Endothelial cell (in vitro differentiated cells): ENCODE measurements at regions not wholly inside any gene's neighbourhood (a gene's known extent, or its start where the extent isn't known, plus 50 kb on each side); places are given as distances from the start of the nearest gene placed in this dataset.

ENCODE experiments used
- DNase-seq: peaks from one replicate; pipeline ENCODE4 v3.0.0; 2021; ENCODE audit warnings: low spot score
- H3K27ac Mint-ChIP-seq: one replicate; pipeline ENCODE4 v1.8.0; 2021; ENCODE audit warnings: mixed read lengths, inconsistent platforms; ENCODE audit not compliant: unreplicated experiment
- H3K27me3 Mint-ChIP-seq: one replicate; pipeline ENCODE4 v1.8.0; 2021; ENCODE audit warnings: mild to moderate bottlenecking, moderate library complexity, mixed read lengths, inconsistent platforms; ENCODE audit not compliant: unreplicated experiment
- H3K36me3 Mint-ChIP-seq: one replicate; pipeline ENCODE4 v1.8.0; 2021; ENCODE audit warnings: mild to moderate bottlenecking, low read depth, mixed read lengths, inconsistent platforms; ENCODE audit not compliant: unreplicated experiment
- H3K4me1 Mint-ChIP-seq: one replicate; pipeline ENCODE4 v1.8.0; 2021; ENCODE audit warnings: mild to moderate bottlenecking, mixed read lengths, inconsistent platforms; ENCODE audit not compliant: unreplicated experiment
- H3K4me3 Mint-ChIP-seq: one replicate; pipeline ENCODE4 v1.8.0; 2021; ENCODE audit warnings: mild to moderate bottlenecking, mixed read lengths, inconsistent platforms; ENCODE audit not compliant: unreplicated experiment
- H3K9me3 Mint-ChIP-seq: one replicate; pipeline ENCODE4 v1.8.0; 2021; ENCODE audit warnings: mixed read lengths, inconsistent platforms; ENCODE audit not compliant: unreplicated experiment
- CTCF ChIP-seq: fragments of 200-600 bp; sonication (generic); IDR thresholded peaks from one replicate; pipeline ENCODE4 v1.5.0; 2021; ENCODE audit warnings: antibody characterized with exemption; ENCODE audit not compliant: unreplicated experiment

GRCh38 chr17:6304894-6305612, 129.9 kb downstream of the AIPL1 start:
- no peak overlapping the region for H3K27ac Mint-ChIP-seq
- no peaks in the 10 kb centered on the region for H3K36me3 Mint-ChIP-seq
- no peak for DNase-seq
- peaks cover 3% of the 10 kb centered on the region for H3K27me3 Mint-ChIP-seq
- no peak for TF ChIP-seq CTCF
- H3K4me3 Mint-ChIP-seq: no peak overlapping the region
- no peaks in the 10 kb centered on the region for H3K4me1 Mint-ChIP-seq
- H3K9me3 Mint-ChIP-seq: no peaks in the 10 kb centered on the region

DNA sequence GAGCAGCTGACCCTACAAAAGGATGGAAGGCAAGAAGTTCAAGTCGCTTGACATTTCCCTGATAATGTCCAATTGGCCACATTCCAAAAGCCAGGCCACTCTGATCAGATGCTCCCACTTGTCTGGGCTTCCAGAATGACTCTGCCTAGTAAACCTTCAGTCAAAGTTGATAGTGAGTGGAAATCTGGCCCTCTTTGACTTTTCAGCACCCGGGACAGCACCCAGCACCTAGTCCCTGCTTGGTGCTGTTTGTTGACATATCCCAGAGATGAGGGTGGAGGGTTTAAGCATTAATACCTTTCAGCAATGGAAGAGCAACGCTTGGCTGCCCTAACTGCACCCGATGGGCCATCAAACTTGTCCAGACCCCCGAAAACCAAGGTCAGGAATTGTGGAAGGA, 131.3 kb downstream of the AIPL1 start:
- peak; percentile 63 for DNase-seq
- H3K27ac Mint-ChIP-seq: no peak overlapping the region
- no peak for TF ChIP-seq CTCF
- no peak overlapping the region for H3K4me3 Mint-ChIP-seq
- H3K36me3 Mint-ChIP-seq: no peaks in the 10 kb centered on the region
- H3K9me3 Mint-ChIP-seq: no peaks in the 10 kb centered on the region
- H3K4me1 Mint-ChIP-seq: no peaks in the 10 kb centered on the region
- H3K27me3 Mint-ChIP-seq: peaks cover 3% of the 10 kb centered on the region

DNA sequence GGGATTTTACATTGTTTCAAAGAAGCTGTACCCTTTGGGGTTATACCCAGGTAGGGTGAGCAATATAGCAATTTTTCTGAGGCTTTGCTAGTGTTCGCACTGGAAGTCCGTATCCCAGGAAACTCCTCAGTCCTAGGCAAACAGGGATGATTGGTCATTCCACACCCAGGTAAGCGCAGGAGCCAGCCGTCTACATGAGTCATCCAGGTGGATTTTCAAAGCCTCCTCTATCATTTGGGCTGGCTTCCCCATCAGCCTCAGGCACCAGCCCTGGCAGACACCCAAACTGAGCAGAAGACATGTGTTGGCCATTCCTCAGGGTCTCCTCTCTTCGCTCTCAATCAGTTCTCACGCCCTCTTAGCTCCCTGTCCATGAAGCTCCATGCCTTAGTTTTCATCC, 135.6 kb downstream of the AIPL1 start:
- H3K27me3 Mint-ChIP-seq: peaks cover 4% of the 10 kb centered on the region
- H3K4me3 Mint-ChIP-seq: no peak overlapping the region

DNA sequence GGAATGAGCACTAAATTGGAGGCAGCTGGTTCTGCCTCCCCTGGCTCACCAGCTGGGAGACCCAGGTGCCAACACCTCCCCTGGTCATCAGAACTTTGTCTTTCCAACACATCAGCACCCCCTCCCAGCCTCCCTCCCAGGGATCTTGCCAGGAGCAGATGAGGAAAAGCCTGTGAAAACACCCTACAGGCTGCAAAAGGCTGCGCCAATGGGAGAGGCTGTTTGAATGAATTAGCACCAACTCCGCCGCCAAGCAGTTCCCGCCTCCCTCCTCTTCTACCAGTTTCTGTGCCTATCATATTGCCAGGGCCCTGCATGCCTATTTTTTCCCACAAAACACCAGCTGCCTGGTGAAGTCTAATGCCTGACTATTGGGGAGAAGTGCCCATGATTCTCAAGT, 137.0 kb downstream of the AIPL1 start:
- Mint-ChIP-seq H3K4me3 (no peak overlapping the region), H3K4me1 (no peaks in the 10 kb centered on the region), H3K36me3 (no peaks in the 10 kb centered on the region), H3K27me3 (peaks cover 2% of the 10 kb centered on the region), H3K27ac (no peak overlapping the region), H3K9me3 (no peaks in the 10 kb centered on the region)
- no peak for TF ChIP-seq CTCF
- DNase-seq: no peak

More for the DNA sequence above, 135.6 kb downstream of the AIPL1 start:
- no peaks in the 10 kb centered on the region for H3K36me3 Mint-ChIP-seq
- H3K9me3 Mint-ChIP-seq: no peaks in the 10 kb centered on the region
- DNase-seq: no peak
- H3K4me1 Mint-ChIP-seq: no peaks in the 10 kb centered on the region
- no peak overlapping the region for H3K27ac Mint-ChIP-seq
- TF ChIP-seq CTCF: no peak

- no peak overlapping the region for H3K4me3 Mint-ChIP-seq
- H3K9me3 Mint-ChIP-seq: no peaks in the 10 kb centered on the region
- TF ChIP-seq CTCF: no peak
- no peaks in the 10 kb centered on the region for H3K4me1 Mint-ChIP-seq
- no peak for DNase-seq
- no peaks in the 10 kb centered on the region for H3K36me3 Mint-ChIP-seq
- peaks cover 2% of the 10 kb centered on the region for H3K27me3 Mint-ChIP-seq
- H3K27ac Mint-ChIP-seq: no peak overlapping the region
These were observed 137.8 kb downstream of the AIPL1 start for GRCh38 chr17:6297119-6297518.
